ENCODE measurements at regions not wholly inside any gene's neighbourhood (a gene's known extent, or its start where the extent isn't known, plus 50 kb on each side); places are given as distances from the start of the nearest gene placed in this dataset.
"Not testable (repeated sequence)": the region's sequence is repeated elsewhere in the genome, so short reads cannot be mapped to it uniquely, and the experiment has no call there.

GRCh38 chr5:144596517-144596916 is 425.8 kb downstream of the KCTD16 start:
- no peak overlapping the region for H3K27ac ChIP-seq (ENCODE audit: low read depth, low read length, poor library complexity, severe bottlenecking)
- H3K4me1 ChIP-seq (ENCODE audit: insufficient read depth, low read length, severe bottlenecking): no peaks in the 10 kb centered on the region
- no peaks in the 10 kb centered on the region for H4K20me1 ChIP-seq (ENCODE audit: insufficient read depth, low read length)
- no peaks in the 10 kb centered on the region for H3K36me3 ChIP-seq (ENCODE audit: insufficient read depth, low read length)
- no peak overlapping the region for H2AFZ ChIP-seq (ENCODE audit: low read length)
- no peaks in the 10 kb centered on the region for H3K79me2 ChIP-seq (ENCODE audit: insufficient read depth, low read length)
- H3F3A ChIP-seq (ENCODE audit: insufficient read depth, low read length): no peaks in the 10 kb centered on the region
- no peak for TF ChIP-seq CTCF (IDR thresholded peaks at IDR 0.05; ENCODE audit: low read length)
- no peak overlapping the region for H3K4me2 ChIP-seq (ENCODE audit: low read length)
- no peaks in the 10 kb centered on the region for H3K9me3 ChIP-seq (ENCODE audit: low read length)
- H3K9me2 ChIP-seq (ENCODE audit: low read depth, low read length): no peaks in the 10 kb centered on the region
- H3K4me3 ChIP-seq (ENCODE audit: low read depth, low read length, poor library complexity, severe bottlenecking): no peak overlapping the region
- no peak overlapping the region for H3K9ac ChIP-seq (ENCODE audit: low read length)
- H3K27me3 ChIP-seq (ENCODE audit: insufficient read depth, low read length): no peaks in the 10 kb centered on the region

- TF ChIP-seq EZH2 (IDR thresholded peaks at IDR 0.05; ENCODE audit: borderline replicate concordance, low read length): no peak
- TF ChIP-seq CTCF (IDR thresholded peaks at IDR 0.05; ENCODE audit: low read length): no peak
- Histone ChIP-seq H3K4me1 (ENCODE audit: insufficient read depth, low read length, severe bottlenecking) (no peaks in the 10 kb centered on the region), H3K9ac (ENCODE audit: low read length) (no peak overlapping the region), H3K27ac (ENCODE audit: low read depth, low read length, poor library complexity, severe bottlenecking) (no peak overlapping the region), H2AFZ (ENCODE audit: low read length) (no peak overlapping the region), H3K9me2 (ENCODE audit: low read depth, low read length) (no peaks in the 10 kb centered on the region), H3K27me3 (ENCODE audit: insufficient read depth, low read length) (no peaks in the 10 kb centered on the region), H3K4me2 (ENCODE audit: low read length) (no peak overlapping the region), H3K9me3 (ENCODE audit: low read length) (no peaks in the 10 kb centered on the region), H3K4me3 (ENCODE audit: low read depth, low read length, poor library complexity, severe bottlenecking) (no peak overlapping the region), H3K79me2 (ENCODE audit: insufficient read depth, low read length) (no peaks in the 10 kb centered on the region), H3F3A (ENCODE audit: insufficient read depth, low read length) (no peaks in the 10 kb centered on the region), H4K20me1 (ENCODE audit: insufficient read depth, low read length) (no peaks in the 10 kb centered on the region), H3K36me3 (ENCODE audit: insufficient read depth, low read length) (no peaks in the 10 kb centered on the region)
These were observed 424.2 kb downstream of the KCTD16 start for GRCh38 chr5:144594919-144595318.

- H3K4me1 ChIP-seq (ENCODE audit: insufficient read depth, low read length, severe bottlenecking); H3K9me3 ChIP-seq (ENCODE audit: low read length); H2AFZ ChIP-seq (ENCODE audit: low read length); H3K36me3 ChIP-seq (ENCODE audit: insufficient read depth, low read length); H3F3A ChIP-seq (ENCODE audit: insufficient read depth, low read length); H3K4me3 ChIP-seq (ENCODE audit: low read depth, low read length, poor library complexity, severe bottlenecking); H4K20me1 ChIP-seq (ENCODE audit: insufficient read depth, low read length); H3K27me3 ChIP-seq (ENCODE audit: insufficient read depth, low read length); H3K4me2 ChIP-seq (ENCODE audit: low read length); H3K79me2 ChIP-seq (ENCODE audit: insufficient read depth, low read length); H3K27ac ChIP-seq (ENCODE audit: low read depth, low read length, poor library complexity, severe bottlenecking); H3K9ac ChIP-seq (ENCODE audit: low read length); H3K9me2 ChIP-seq (ENCODE audit: low read depth, low read length): not testable (repeated sequence)
These were observed 423.6 kb downstream of the KCTD16 start for GRCh38 chr5:144594234-144594633.

- H3K9me2 ChIP-seq (ENCODE audit: low read depth, low read length): no peaks in the 10 kb centered on the region
- TF ChIP-seq EZH2 (IDR thresholded peaks at IDR 0.05; ENCODE audit: borderline replicate concordance, low read length) (no peak), CTCF (IDR thresholded peaks at IDR 0.05; ENCODE audit: low read length) (no peak)
- H3K79me2 ChIP-seq (ENCODE audit: insufficient read depth, low read length): no peaks in the 10 kb centered on the region
- no peaks in the 10 kb centered on the region for H3F3A ChIP-seq (ENCODE audit: insufficient read depth, low read length)
- H3K4me3 ChIP-seq (ENCODE audit: low read depth, low read length, poor library complexity, severe bottlenecking): no peak overlapping the region
- H3K9ac ChIP-seq (ENCODE audit: low read length): no peak overlapping the region
- H3K9me3 ChIP-seq (ENCODE audit: low read length): no peaks in the 10 kb centered on the region
- no peaks in the 10 kb centered on the region for H3K4me1 ChIP-seq (ENCODE audit: insufficient read depth, low read length, severe bottlenecking)
- H2AFZ ChIP-seq (ENCODE audit: low read length): no peak overlapping the region
- H3K36me3 ChIP-seq (ENCODE audit: insufficient read depth, low read length): no peaks in the 10 kb centered on the region
- H3K4me2 ChIP-seq (ENCODE audit: low read length): no peak overlapping the region
- H3K27ac ChIP-seq (ENCODE audit: low read depth, low read length, poor library complexity, severe bottlenecking): no peak overlapping the region
- no peaks in the 10 kb centered on the region for H3K27me3 ChIP-seq (ENCODE audit: insufficient read depth, low read length)
- no peaks in the 10 kb centered on the region for H4K20me1 ChIP-seq (ENCODE audit: insufficient read depth, low read length)
These were observed 415.0 kb downstream of the KCTD16 start for GRCh38 chr5:144585681-144586080.

Measured in OCI-LY1 (cell line).